HepG2 (cell line): ENCODE measurements at regions not wholly inside any gene's neighbourhood (a gene's known extent, or its start where the extent isn't known, plus 50 kb on each side); places are given as distances from the start of the nearest gene placed in this dataset.
"Not testable (repeated sequence)": the region's sequence is repeated elsewhere in the genome, so short reads cannot be mapped to it uniquely, and the experiment has no call there.

ENCODE experiments used
- ATAC-seq: fragments of 200-7000 bp; cut with Tn5 transposase; 3 replicates; pipeline ENCODE4 v1.9.1; 2020; ENCODE audit warnings: mild to moderate bottlenecking, moderate library complexity
- BruUV-seq: library from RNA; stranded (reverse); fragments of 400-500 nt; replicated peaks from 2 replicates; lab custom pipeline; 2021; lab: Mats Ljungman, UMichigan
- CTCF ChIA-PET: fragments of 300-600 bp; formaldehyde crosslinking; extraction: SDS; loops from one replicate; lab custom pipeline; 2021; ENCODE audit warnings: low total read pairs, inconsistent platforms, low intra/inter-chr PET ratio; lab: Yijun Ruan, JAX
- POLR2A ChIA-PET: fragments of 350-600 bp; sonication (Branson Sonifier 250); formaldehyde crosslinking; loops from one replicate; lab custom pipeline; 2020; ENCODE audit warnings: antibody characterized with exemption, inconsistent platforms; lab: Yijun Ruan, JAX
- DNase-seq: peaks from one replicate; pipeline ENCODE4 v3.0.0-alpha.2; 2015; ENCODE audit warnings: low spot score
- FAIRE-seq: peaks from 3 replicates; lab custom pipeline; 2011; peaks lifted over from hg19 to GRCh38; lab: Jason Lieb, UNC
- H2AFZ ChIP-seq: one replicate; pipeline ENCODE4 v1.6.1; 2011; ENCODE audit warnings: low read length, inconsistent platforms
- H3K27ac ChIP-seq: fragments of 300-600 bp; 3 replicates; pipeline ENCODE4 v1.8.0; 2011; ENCODE audit warnings: mixed run types, mild to moderate bottlenecking, mixed read lengths, low read length, inconsistent platforms; ENCODE audit not compliant: insufficient read depth; ENCODE audit errors: extremely low read length
- H3K27me3 ChIP-seq, 2 experiments: fragments of 200-600 bp in 1 of 2; 2 replicates in 1 of 2; 3 replicates in 1 of 2; pipeline versions ENCODE4 v1.6.0 to v1.8.0; 2011; ENCODE audit warnings: low read length in 2 of 2, mild to moderate bottlenecking in 2 of 2, moderate library complexity in 2 of 2, inconsistent platforms in 1 of 2; ENCODE audit not compliant: insufficient read depth in 2 of 2, control insufficient read depth in 1 of 2
- H3K36me3 ChIP-seq, 2 experiments: fragments of 200-600 bp in 1 of 2; replicated peaks in 1 of 2; 2 replicates in 1 of 2; 3 replicates in 1 of 2; pipeline versions ENCODE4 v1.5.1 to v1.8.0; 2011; ENCODE audit warnings: low read length in 2 of 2, inconsistent platforms in 1 of 2; ENCODE audit not compliant: insufficient read depth in 2 of 2, control insufficient read depth in 1 of 2
- H3K4me1 ChIP-seq: 2 replicates; pipeline ENCODE4 v1.5.1; 2012; ENCODE audit warnings: low read length, inconsistent platforms; ENCODE audit not compliant: insufficient read depth
- H3K4me2 ChIP-seq: 2 replicates; pipeline ENCODE4 v1.6.0; 2011; ENCODE audit warnings: low read depth, low read length, inconsistent platforms
- H3K4me3 ChIP-seq, 3 experiments: fragments of 200-600 bp in 1 of 3; sonication (generic), shearing (Covaris generic) in 1 of 3; replicated peaks in 1 of 3; 2 replicates each; pipeline ENCODE4 v1.5.1; 2011 to 2016; ENCODE audit warnings: low read length in 3 of 3, inconsistent platforms in 2 of 3, low read depth in 2 of 3, mild to moderate bottlenecking in 2 of 3, control low read depth in 1 of 3, mixed read lengths in 1 of 3; ENCODE audit not compliant: insufficient read depth in 1 of 3
- H3K79me2 ChIP-seq: one replicate; pipeline ENCODE4 v1.6.1; 2011; ENCODE audit warnings: low read length, inconsistent platforms; ENCODE audit not compliant: insufficient read depth
- H3K9ac ChIP-seq: 2 replicates; pipeline ENCODE4 v1.6.0; 2011; ENCODE audit warnings: mild to moderate bottlenecking, low read depth, low read length, inconsistent platforms; ENCODE audit not compliant: insufficient read depth
- H3K9me3 ChIP-seq: 2 replicates; pipeline ENCODE4 v1.5.1; 2012; ENCODE audit warnings: mild to moderate bottlenecking, low read length
- H4K20me1 ChIP-seq: 2 replicates; pipeline ENCODE4 v1.6.0; 2011; ENCODE audit warnings: inconsistent platforms, mild to moderate bottlenecking, low read length, moderate library complexity; ENCODE audit not compliant: insufficient read depth
- FOSL1 ChIP-seq: sonication (generic); formaldehyde crosslinking; IDR thresholded peaks from 2 replicates; pipeline ENCODE4 v1.9.0; 2021; ENCODE audit warnings: missing genetic modification reagents, borderline replicate concordance
- KLF9 ChIP-seq: IDR thresholded peaks from 2 replicates; pipeline ENCODE4 v1.6.1; 2016; ENCODE audit warnings: low read depth
- SKIL ChIP-seq: sonication (generic); formaldehyde crosslinking; IDR thresholded peaks from 2 replicates; pipeline ENCODE4 v1.8.0; 2022; ENCODE audit warnings: missing genetic modification reagents, mild to moderate bottlenecking, moderate library complexity, borderline replicate concordance
- TAF1 ChIP-seq: sonication (generic); formaldehyde crosslinking; IDR thresholded peaks from 2 replicates; pipeline ENCODE4 v1.4.0; 2020; ENCODE audit warnings: missing genetic modification reagents
- WGBS: methylation state at CpG from one replicate; pipeline ENCODE4 v1.1.6; 2017; ENCODE audit warnings: low lambda C conversion rate; 5-methylcytosine and 5-hydroxymethylcytosine counted together
- in situ Hi-C: cut with HindIII; loops from 2 replicates; pipeline ENCODE4 v1.10.0; 2017; ENCODE audit warnings: low pct_unique_long_range_greater_than_20kb; ENCODE audit not compliant: extremely low pct_ligation_motif_present
- intact Hi-C: fragments of 100-400 bp; cut with micrococcal nuclease; formaldehyde crosslinking; loops from one replicate; pipeline ENCODE4 v1.10.0; 2022; ENCODE audit not compliant: unreplicated experiment

GRCh38 chr3:55136291-55136690 is 208.4 kb upstream of the LRTM1 start:
- BruUV-seq, CTCF ChIA-PET, intact Hi-C loops, H3K9ac ChIP-seq, in situ Hi-C loops, FAIRE-seq, H4K20me1 ChIP-seq, POLR2A ChIA-PET, H3K9me3 ChIP-seq, ATAC-seq, H2AFZ ChIP-seq, H3K4me2 ChIP-seq, DNase-seq, H3K4me1 ChIP-seq, H3K36me3 ChIP-seq, H3K4me3 ChIP-seq, H3K27me3 ChIP-seq, H3K27ac ChIP-seq, H3K79me2 ChIP-seq: not testable (repeated sequence)
- 66% methylated on average over 23 of the region's 25 CpGs for WGBS

GRCh38 chr3:55128225-55128823 is 200.5 kb upstream of the LRTM1 start:
- no peak for ATAC-seq
- no peak overlapping the region for H3K27ac ChIP-seq
- no peak for DNase-seq
- in situ Hi-C loops, result no loop called here
- no peak for FAIRE-seq
- BruUV-seq, result no TSS peak
- peaks cover 0 to 12% of the 10 kb centered on the region in 2 experiments; a peak in 1 of 5 replicates for H3K27me3 ChIP-seq
- TF ChIP-seq FOSL1 (CRISPR knock-in tag) (no peak), KLF9 (CRISPR knock-in tag) (no peak), TAF1 (CRISPR knock-in tag) (no peak), SKIL (no peak)
- no peak overlapping the region for H3K4me3 ChIP-seq
- H3K9me3 ChIP-seq, result no peaks in the 10 kb centered on the region
- H3K36me3 ChIP-seq, result no peaks in the 10 kb centered on the region
- H4K20me1 ChIP-seq, result no peaks in the 10 kb centered on the region
- H2AFZ ChIP-seq, result no peak overlapping the region
- CTCF ChIA-PET, result no interaction called here
- POLR2A ChIA-PET, result no interaction called here
- H3K9ac ChIP-seq, result no peak overlapping the region
- H3K4me2 ChIP-seq, result no peak overlapping the region
- H3K4me1 ChIP-seq, result no peaks in the 10 kb centered on the region
- no peaks in the 10 kb centered on the region for H3K79me2 ChIP-seq
- WGBS, result 3% methylated on average over 8 of the region's 8 CpGs
- intact Hi-C loops, result no loop called here
